Left lung (tissue), 4 donors: ENCODE measurements at regions not wholly inside any gene's neighbourhood (a gene's known extent, or its start where the extent isn't known, plus 50 kb on each side); places are given as distances from the start of the nearest gene placed in this dataset.

Source experiments
- ATAC-seq: fragments of 200-7000 bp; cut with Tn5 transposase; one replicate; pipeline ENCODE4 v1.9.1; 2020; ENCODE audit warnings: moderate library complexity
- DNase-seq, 4 donors: peaks; one replicate each; pipeline ENCODE4 v3.0.0-alpha.2; 2013 to 2020
- H3K27ac ChIP-seq, 2 donors: fragments of 200-600 bp; sonication (generic) in 1 of 2; one replicate each; pipeline versions ENCODE4 v1.5.0 to v1.8.0; 2020 to 2021
- H3K27me3 ChIP-seq, 2 donors: fragments of 200-600 bp; sonication (generic) in 1 of 2; one replicate each; pipeline versions ENCODE4 v1.5.0 to v1.8.0; 2020 to 2021
- H3K36me3 ChIP-seq, 2 donors: fragments of 200-600 bp; sonication (generic) in 1 of 2; one replicate each; pipeline versions ENCODE4 v1.5.0 to v1.8.0; 2020 to 2021
- H3K4me1 ChIP-seq, 2 donors: fragments of 200-600 bp; one replicate each; pipeline ENCODE4 v1.8.0; 2021
- H3K4me3 ChIP-seq, 2 donors: fragments of 200-600 bp; sonication (generic) in 1 of 2; one replicate each; pipeline versions ENCODE4 v1.5.0 to v1.8.0; 2020 to 2021; ENCODE audit warnings: mild to moderate bottlenecking in 1 of 2
- H3K9me3 ChIP-seq, 2 donors: fragments of 200-600 bp; sonication (generic) in 1 of 2; one replicate each; pipeline versions ENCODE4 v1.5.0 to v1.8.0; 2020 to 2021
- intact Hi-C, 2 donors: fragments of 100-400 bp; cut with DNase I; formaldehyde crosslinking; loops; one replicate each; pipeline versions ENCODE4 v1.11.2 to v1.14.2; 2022
- TF ChIP-seq, protein P1 (sequence below), 2 donors: fragments of 200-600 bp; sonication (generic) in 1 of 2; IDR thresholded peaks; one replicate each; pipeline versions ENCODE4 v1.5.0 to v1.8.0; 2021; ENCODE audit warnings: antibody characterized with exemption in 2 of 2
- donor health status: DM: no; HTN: yes; CAD: no.
- donor health status: DM: no; HTN: no; CAD: no.

DNA sequence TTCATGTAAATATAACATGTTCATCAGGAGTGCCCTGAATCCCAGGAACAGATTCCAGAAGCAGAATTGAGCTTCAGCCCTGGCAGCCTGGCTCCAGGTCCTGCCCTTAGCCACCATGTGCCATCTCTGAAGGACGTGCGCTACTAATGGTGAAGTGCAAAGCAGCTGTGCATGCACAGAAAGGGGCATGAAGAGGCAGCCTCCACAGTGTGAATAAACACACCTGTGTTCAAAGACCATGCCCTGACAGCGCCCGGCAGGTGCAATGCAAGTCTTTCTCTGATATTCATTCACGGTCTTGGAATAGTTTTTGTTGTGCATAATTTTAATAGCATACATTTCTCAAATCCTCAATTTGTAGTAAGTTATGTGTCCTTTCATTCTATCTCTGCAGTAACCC lies 250.4 kb upstream of the TCERG1L start:
- DNase-seq (no peak), ATAC-seq (no peak)
- H3K4me1 ChIP-seq: no peaks in the 10 kb centered on the region
- H3K27ac ChIP-seq: no peak overlapping the region
- intact Hi-C loops: no loop called here
- no peak overlapping the region for H3K4me3 ChIP-seq
- TF ChIP-seq, protein P1, sequence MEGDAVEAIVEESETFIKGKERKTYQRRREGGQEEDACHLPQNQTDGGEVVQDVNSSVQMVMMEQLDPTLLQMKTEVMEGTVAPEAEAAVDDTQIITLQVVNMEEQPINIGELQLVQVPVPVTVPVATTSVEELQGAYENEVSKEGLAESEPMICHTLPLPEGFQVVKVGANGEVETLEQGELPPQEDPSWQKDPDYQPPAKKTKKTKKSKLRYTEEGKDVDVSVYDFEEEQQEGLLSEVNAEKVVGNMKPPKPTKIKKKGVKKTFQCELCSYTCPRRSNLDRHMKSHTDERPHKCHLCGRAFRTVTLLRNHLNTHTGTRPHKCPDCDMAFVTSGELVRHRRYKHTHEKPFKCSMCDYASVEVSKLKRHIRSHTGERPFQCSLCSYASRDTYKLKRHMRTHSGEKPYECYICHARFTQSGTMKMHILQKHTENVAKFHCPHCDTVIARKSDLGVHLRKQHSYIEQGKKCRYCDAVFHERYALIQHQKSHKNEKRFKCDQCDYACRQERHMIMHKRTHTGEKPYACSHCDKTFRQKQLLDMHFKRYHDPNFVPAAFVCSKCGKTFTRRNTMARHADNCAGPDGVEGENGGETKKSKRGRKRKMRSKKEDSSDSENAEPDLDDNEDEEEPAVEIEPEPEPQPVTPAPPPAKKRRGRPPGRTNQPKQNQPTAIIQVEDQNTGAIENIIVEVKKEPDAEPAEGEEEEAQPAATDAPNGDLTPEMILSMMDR (IDR thresholded peaks at IDR 0.05): no peak
- H3K9me3 ChIP-seq: peaks cover 0 to 16% of the 10 kb centered on the region in 2 donors
- peaks cover 0 to 26% of the 10 kb centered on the region in 2 donors for H3K27me3 ChIP-seq
- no peaks in the 10 kb centered on the region for H3K36me3 ChIP-seq

DNA sequence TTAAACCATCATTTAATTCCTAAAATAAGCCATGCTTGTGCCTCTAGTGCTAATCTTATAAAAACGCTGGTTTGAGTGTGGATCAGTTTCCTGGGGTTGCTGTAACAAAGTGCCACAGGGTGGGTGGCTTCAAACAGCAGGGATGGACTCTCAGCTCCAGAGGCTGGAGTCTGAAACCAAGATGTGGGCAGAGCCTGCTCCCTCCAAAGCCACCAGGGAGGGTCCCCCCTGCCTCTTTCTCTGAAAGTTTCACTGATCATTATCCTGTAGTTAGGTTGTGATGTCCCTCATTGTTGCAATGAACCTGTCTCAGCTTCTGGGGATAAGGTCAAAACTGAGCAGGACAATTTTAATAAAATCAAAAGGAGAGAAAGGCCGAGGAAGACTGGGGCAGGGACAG lies 251.9 kb upstream of the TCERG1L start:
- no peak overlapping the region for H3K4me3 ChIP-seq
- ATAC-seq: no peak
- no peaks in the 10 kb centered on the region for H3K36me3 ChIP-seq
- no peak for DNase-seq
- H3K4me1 ChIP-seq: no peaks in the 10 kb centered on the region
- TF ChIP-seq, protein P1 (IDR thresholded peaks at IDR 0.05): no peak
- H3K27me3 ChIP-seq: peaks cover 0 to 26% of the 10 kb centered on the region in 2 donors
- intact Hi-C loops: no loop called here
- peaks cover 0 to 16% of the 10 kb centered on the region in 2 donors for H3K9me3 ChIP-seq
- no peak overlapping the region for H3K27ac ChIP-seq

DNA sequence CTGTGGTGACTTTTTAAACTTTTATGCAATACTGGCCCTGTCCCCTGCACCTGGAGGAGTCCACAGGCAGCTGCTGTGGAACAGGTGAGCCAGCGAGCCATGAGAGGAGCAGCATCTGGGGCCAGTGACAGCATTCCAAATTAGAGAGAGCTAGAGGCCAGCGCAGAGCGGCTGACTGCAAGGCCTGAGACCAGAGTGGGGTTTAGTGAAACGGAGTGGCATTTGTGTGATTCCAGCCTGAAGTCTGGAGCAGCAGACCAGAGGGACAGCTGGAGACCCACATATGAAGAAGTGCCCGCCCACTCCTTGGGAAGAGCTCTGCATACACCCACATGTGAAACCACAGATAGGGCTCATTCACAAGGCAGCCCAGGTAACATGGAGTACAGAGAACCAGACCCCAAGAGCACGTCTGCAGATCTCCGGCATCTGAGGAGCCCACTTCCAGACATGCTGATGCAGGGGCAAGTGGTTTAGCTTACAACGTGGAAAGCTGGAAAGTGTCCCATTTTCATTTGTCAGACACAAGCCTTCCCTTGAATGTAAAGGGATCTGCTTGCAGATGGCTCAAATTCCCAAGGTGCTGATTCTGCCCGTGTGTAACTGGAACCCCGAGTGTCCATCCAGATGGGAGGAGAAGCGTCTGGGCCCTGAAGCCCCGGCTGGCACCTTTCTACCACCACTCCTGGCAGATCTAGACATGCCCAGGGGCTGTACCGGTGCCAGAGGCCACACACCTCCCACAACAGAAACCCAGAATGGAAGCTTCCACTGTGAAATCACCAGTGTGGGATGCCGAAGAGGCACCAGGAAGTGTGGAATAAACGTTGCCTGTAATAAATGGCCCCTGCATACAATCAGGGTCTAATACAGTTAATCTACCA lies 256.0 kb upstream of the TCERG1L start:
- intact Hi-C loops: no loop called here
- DNase-seq (no peak), ATAC-seq (no peak)
- no peak overlapping the region for H3K27ac ChIP-seq
- TF ChIP-seq, protein P1 (IDR thresholded peaks at IDR 0.05): no peak
- no peak overlapping the region for H3K4me3 ChIP-seq
- peaks cover 0 to 16% of the 10 kb centered on the region in 2 donors for H3K9me3 ChIP-seq
- H3K36me3 ChIP-seq: no peaks in the 10 kb centered on the region
- H3K4me1 ChIP-seq: no peaks in the 10 kb centered on the region
- peaks cover 0 to 4% of the 10 kb centered on the region in 2 donors for H3K27me3 ChIP-seq

DNA sequence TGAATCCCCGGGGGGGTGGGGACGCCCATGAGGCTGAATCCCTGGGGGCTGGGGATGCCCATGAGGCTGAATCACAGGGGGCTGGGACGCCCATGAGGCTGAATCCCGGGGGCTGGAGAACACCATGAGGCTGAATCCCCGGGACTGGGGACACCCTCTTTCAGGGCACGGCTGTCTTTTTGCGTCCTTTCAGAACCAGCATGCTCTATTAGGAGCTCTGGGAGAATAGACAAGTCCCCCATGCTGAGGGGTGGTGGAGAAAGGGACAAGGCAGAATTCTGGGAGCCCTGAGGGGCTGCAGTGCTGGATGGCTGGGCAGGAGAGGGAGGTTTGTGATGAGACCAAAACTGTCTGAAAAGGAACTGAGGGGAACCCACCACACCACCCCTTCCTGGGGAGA lies 257.3 kb upstream of the TCERG1L start:
- intact Hi-C loops: no loop called here
- no peak for ATAC-seq

More for the DNA sequence above, 257.3 kb upstream of the TCERG1L start:
- no peaks in the 10 kb centered on the region for H3K4me1 ChIP-seq
- H3K27ac ChIP-seq: no peak overlapping the region
- H3K4me3 ChIP-seq: no peak overlapping the region
- H3K9me3 ChIP-seq: peaks cover 0 to 16% of the 10 kb centered on the region in 2 donors
- H3K27me3 ChIP-seq: peaks cover 0 to 4% of the 10 kb centered on the region in 2 donors
- H3K36me3 ChIP-seq: no peaks in the 10 kb centered on the region
- DNase-seq: peak in 1 of 4 donors; percentile 28
- TF ChIP-seq, protein P1 (IDR thresholded peaks at IDR 0.05): no peak
